ENCODE measurements at regions not wholly inside any gene's neighbourhood (a gene's known extent, or its start where the extent isn't known, plus 50 kb on each side); places are given as distances from the start of the nearest gene placed in this dataset.

DNA sequence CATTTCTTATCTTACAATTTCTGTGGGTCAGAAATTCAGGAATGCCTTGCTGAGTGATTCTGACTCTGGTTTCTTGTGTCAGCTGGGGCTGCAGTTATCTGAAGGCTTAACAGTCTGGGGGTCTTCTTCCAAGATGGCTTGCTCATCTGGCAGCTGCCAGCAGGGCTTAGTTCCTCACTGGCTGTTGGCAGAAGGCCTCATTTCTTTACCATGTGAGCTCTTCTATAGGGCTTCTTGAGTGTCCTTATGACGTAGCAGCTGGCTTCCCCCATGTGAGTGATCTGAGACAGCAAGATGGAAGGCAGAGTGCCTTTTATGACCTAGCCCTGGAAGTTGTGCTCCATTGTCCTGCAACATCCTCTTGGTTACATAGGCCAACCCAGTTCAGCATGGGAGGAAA, 82.0 kb upstream of the PDZRN3 start:
- no peaks in the 10 kb centered on the region for H3K36me3 ChIP-seq (replicated peaks)
- TF ChIP-seq, protein P1, sequence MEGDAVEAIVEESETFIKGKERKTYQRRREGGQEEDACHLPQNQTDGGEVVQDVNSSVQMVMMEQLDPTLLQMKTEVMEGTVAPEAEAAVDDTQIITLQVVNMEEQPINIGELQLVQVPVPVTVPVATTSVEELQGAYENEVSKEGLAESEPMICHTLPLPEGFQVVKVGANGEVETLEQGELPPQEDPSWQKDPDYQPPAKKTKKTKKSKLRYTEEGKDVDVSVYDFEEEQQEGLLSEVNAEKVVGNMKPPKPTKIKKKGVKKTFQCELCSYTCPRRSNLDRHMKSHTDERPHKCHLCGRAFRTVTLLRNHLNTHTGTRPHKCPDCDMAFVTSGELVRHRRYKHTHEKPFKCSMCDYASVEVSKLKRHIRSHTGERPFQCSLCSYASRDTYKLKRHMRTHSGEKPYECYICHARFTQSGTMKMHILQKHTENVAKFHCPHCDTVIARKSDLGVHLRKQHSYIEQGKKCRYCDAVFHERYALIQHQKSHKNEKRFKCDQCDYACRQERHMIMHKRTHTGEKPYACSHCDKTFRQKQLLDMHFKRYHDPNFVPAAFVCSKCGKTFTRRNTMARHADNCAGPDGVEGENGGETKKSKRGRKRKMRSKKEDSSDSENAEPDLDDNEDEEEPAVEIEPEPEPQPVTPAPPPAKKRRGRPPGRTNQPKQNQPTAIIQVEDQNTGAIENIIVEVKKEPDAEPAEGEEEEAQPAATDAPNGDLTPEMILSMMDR (IDR thresholded peaks at IDR 0.05; ENCODE audit: low read depth, low read length, missing control alignments), result no peak
- in situ Hi-C loops (cut with HindIII; ENCODE audit: low pct_ligation_motif_present, low sequenced_read_pairs), result no loop called here

DNA sequence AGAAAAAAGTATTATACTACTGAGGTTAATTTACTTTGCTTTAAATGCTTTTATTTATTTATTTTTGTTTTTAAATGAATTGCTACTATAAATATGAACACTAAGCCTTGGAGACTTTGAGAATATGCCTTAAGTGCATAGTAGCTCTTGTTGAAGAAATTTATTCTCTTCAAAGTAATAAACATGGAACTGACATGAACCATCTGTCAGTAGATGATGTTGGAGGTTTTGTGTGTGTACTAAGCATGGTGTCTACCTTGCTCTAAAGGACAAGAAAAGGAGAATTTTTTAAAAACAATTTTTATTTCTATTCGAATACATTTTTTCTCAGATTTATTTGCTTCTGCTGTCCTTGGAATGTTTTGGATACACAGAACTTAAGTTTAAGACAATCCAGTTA, 81.1 kb upstream of the PDZRN3 start:
- no peak for DNase-seq
- H3K27ac ChIP-seq, result no peak overlapping the region
- in situ Hi-C loops (cut with HindIII; ENCODE audit: low pct_ligation_motif_present, low sequenced_read_pairs), result no loop called here

More for the DNA sequence above, 82.0 kb upstream of the PDZRN3 start:
- H3K27me3 ChIP-seq (replicated peaks), result no peaks in the 10 kb centered on the region
- DNase-seq, result no peak
- H3K27ac ChIP-seq, result no peak overlapping the region
- H3K4me3 ChIP-seq (ENCODE audit: low read depth, low read length), result no peak overlapping the region

DNA sequence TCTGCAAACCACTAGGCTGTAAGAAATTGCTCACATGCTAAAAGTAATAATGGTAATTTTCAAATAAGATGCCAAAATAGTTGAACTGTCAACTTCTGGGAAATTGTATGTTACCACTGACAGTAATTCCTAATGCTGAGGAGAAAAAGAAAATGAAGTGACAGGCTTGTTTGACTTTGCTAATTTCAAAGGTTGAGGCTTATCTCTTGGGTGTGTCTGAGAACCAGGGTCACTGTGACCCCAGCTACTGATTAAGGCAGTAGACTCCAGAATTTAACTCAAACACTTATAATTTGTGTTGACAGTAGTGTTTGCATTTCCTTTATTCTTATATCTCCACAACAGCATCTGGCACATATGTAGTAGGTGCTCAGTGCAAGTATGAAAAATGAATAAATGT, 74.6 kb upstream of the PDZRN3 start:
- no peaks in the 10 kb centered on the region for H3K36me3 ChIP-seq (replicated peaks)
- H3K27me3 ChIP-seq (replicated peaks), result no peaks in the 10 kb centered on the region
- H3K27ac ChIP-seq, result no peak overlapping the region
- TF ChIP-seq, protein P1 (IDR thresholded peaks at IDR 0.05; ENCODE audit: low read depth, low read length, missing control alignments), result no peak
- H3K4me3 ChIP-seq (ENCODE audit: low read depth, low read length), result no peak overlapping the region
- in situ Hi-C loops (cut with HindIII; ENCODE audit: low pct_ligation_motif_present, low sequenced_read_pairs), result no loop called here
- no peak for DNase-seq

More for the DNA sequence above, 81.1 kb upstream of the PDZRN3 start:
- no peaks in the 10 kb centered on the region for H3K27me3 ChIP-seq (replicated peaks)
- no peaks in the 10 kb centered on the region for H3K36me3 ChIP-seq (replicated peaks)
- no peak overlapping the region for H3K4me3 ChIP-seq (ENCODE audit: low read depth, low read length)
- TF ChIP-seq, protein P1 (IDR thresholded peaks at IDR 0.05; ENCODE audit: low read depth, low read length, missing control alignments), result no peak

DNA sequence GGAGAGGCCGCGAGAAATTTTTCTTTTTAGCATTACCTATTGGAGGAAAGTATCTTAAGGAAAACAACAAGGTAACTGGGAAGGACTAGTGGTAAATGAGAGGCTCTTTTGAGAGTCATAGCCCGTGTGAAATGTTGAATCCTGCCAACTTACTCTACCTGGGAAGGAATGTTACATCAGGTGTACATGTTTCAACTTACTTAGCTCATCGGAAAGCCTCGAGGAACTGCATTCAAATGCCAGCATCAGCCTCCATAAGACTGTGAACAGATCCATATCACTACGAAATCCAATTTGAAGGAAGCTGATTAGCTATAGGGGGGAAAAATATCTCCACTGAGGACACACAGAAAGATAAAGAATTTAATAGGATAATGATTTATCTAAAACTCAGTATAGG, 72.3 kb upstream of the PDZRN3 start:
- TF ChIP-seq, protein P1 (IDR thresholded peaks at IDR 0.05; ENCODE audit: low read depth, low read length, missing control alignments), result no peak
- Histone ChIP-seq H3K27ac (no peak overlapping the region), H3K36me3 (replicated peaks) (no peaks in the 10 kb centered on the region), H3K27me3 (replicated peaks) (no peaks in the 10 kb centered on the region), H3K4me3 (ENCODE audit: low read depth, low read length) (no peak overlapping the region)
- DNase-seq, result no peak
- in situ Hi-C loops (cut with HindIII; ENCODE audit: low pct_ligation_motif_present, low sequenced_read_pairs), result no loop called here

DNA sequence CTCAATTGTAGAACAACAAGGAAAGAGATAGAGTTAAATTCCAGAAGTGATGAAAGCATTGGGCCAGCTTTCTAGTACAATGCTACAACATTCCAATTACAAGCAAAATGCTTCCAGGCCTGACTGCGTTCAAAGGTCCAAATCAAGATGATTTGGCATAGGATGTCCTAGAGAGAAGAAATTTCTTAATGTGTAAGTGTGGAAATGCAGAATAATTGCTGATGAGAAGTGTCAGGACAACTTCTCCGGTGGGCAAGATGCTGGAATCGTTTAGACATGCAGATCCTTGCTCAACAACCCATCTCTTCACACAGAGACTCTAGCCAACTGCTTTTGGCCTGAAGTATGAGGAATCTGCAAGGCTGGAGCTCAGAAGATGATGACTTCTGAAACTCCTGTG, 71.1 kb upstream of the PDZRN3 start:
- H3K36me3 ChIP-seq (replicated peaks), result no peaks in the 10 kb centered on the region

More for the DNA sequence above, 71.1 kb upstream of the PDZRN3 start:
- H3K27ac ChIP-seq, result no peak overlapping the region
- no peak overlapping the region for H3K4me3 ChIP-seq (ENCODE audit: low read depth, low read length)
- DNase-seq, result no peak
- in situ Hi-C loops (cut with HindIII; ENCODE audit: low pct_ligation_motif_present, low sequenced_read_pairs), result no loop called here
- TF ChIP-seq, protein P1 (IDR thresholded peaks at IDR 0.05; ENCODE audit: low read depth, low read length, missing control alignments), result no peak
- no peaks in the 10 kb centered on the region for H3K27me3 ChIP-seq (replicated peaks)

All from brain microvascular endothelial cell (primary cell).